ENCODE measurements at regions not wholly inside any gene's neighbourhood (a gene's known extent, or its start where the extent isn't known, plus 50 kb on each side); places are given as distances from the start of the nearest gene placed in this dataset.

DNA sequence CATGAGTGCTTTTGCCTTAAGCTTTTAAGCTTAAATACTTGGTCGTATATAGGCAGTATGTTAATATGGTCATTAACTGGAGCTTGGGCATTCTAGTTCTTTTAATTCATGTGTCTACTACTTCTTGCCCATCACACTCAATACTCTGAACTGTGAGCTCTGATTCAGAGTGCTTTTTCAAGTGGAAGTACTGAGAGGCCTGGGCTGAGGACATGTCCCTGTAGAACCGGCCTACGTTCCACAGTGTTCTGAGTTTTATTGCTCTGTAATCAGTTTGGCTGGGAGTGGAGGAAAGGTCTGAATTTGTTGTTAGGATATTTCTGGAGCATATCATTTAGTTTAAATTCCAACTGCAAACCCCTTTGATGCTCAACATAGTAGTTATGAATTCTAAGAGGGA lies 1744.8 kb upstream of the MIR17HG start:
- Histone ChIP-seq H3K9me3 (ENCODE audit: low read depth) (no peaks in the 10 kb centered on the region), H4K20me1 (ENCODE audit: insufficient read depth, poor library complexity, severe bottlenecking) (no peaks in the 10 kb centered on the region), H3K4me3 (no peak overlapping the region), H3K4me2 (no peak overlapping the region), H3K27me3 (no peaks in the 10 kb centered on the region), H2AFZ (no peak overlapping the region), H3K79me2 (no peaks in the 10 kb centered on the region), H3K36me3 (replicated peaks; ENCODE audit: insufficient read depth, low read depth) (no peaks in the 10 kb centered on the region), H3K27ac (no peak overlapping the region), H3K9me2 (replicated peaks; ENCODE audit: insufficient read depth) (no peaks in the 10 kb centered on the region), H3K4me1 (ENCODE audit: insufficient read depth) (no peaks in the 10 kb centered on the region)
- no peak for DNase-seq (ENCODE audit: low spot score)
- TF ChIP-seq EZH2phosphoT487 (IDR thresholded peaks at IDR 0.05; ENCODE audit: low read depth, severe bottlenecking, unreplicated experiment), result no peak
- TF ChIP-seq EZH2 (IDR thresholded peaks at IDR 0.05; ENCODE audit: borderline replicate concordance), result no peak
- TF ChIP-seq, protein P1, sequence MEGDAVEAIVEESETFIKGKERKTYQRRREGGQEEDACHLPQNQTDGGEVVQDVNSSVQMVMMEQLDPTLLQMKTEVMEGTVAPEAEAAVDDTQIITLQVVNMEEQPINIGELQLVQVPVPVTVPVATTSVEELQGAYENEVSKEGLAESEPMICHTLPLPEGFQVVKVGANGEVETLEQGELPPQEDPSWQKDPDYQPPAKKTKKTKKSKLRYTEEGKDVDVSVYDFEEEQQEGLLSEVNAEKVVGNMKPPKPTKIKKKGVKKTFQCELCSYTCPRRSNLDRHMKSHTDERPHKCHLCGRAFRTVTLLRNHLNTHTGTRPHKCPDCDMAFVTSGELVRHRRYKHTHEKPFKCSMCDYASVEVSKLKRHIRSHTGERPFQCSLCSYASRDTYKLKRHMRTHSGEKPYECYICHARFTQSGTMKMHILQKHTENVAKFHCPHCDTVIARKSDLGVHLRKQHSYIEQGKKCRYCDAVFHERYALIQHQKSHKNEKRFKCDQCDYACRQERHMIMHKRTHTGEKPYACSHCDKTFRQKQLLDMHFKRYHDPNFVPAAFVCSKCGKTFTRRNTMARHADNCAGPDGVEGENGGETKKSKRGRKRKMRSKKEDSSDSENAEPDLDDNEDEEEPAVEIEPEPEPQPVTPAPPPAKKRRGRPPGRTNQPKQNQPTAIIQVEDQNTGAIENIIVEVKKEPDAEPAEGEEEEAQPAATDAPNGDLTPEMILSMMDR (IDR thresholded peaks at IDR 0.05; ENCODE audit: poor library complexity), result no peak
- WGBS (ENCODE audit: low lambda C conversion rate, missing lambda C conversion rate), result 80% methylated on average over 3 of the region's 3 CpGs

DNA sequence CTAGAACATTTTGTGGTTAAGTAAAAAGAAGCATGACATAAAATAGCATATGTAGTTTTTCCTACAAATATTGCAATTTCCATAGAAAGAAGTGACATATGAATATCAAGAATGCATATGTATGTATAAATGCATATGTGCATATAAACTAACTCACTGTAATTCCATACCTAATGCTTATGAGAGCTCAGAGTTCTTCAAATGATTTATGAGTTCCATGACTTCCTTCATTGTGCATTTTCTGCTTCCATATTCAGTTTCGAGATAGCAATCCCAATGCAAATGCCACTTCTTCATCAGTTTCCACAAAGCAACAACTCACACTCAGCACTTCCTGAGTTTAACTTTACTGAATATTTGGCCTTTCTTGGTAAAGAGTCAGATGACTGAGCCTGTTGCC lies 1744.3 kb upstream of the MIR17HG start:
- Histone ChIP-seq H3K27me3 (no peaks in the 10 kb centered on the region), H3K79me2 (no peaks in the 10 kb centered on the region), H3K4me1 (ENCODE audit: insufficient read depth) (no peaks in the 10 kb centered on the region), H3K4me2 (no peak overlapping the region), H4K20me1 (ENCODE audit: insufficient read depth, poor library complexity, severe bottlenecking) (no peaks in the 10 kb centered on the region), H3K4me3 (no peak overlapping the region), H3K9me3 (ENCODE audit: low read depth) (no peaks in the 10 kb centered on the region), H3K9me2 (replicated peaks; ENCODE audit: insufficient read depth) (no peaks in the 10 kb centered on the region), H3K27ac (no peak overlapping the region), H3K36me3 (replicated peaks; ENCODE audit: insufficient read depth, low read depth) (no peaks in the 10 kb centered on the region), H2AFZ (no peak overlapping the region)
- WGBS (ENCODE audit: low lambda C conversion rate, missing lambda C conversion rate), result 93% methylated on average over 1 of the region's 1 CpG
- DNase-seq (ENCODE audit: low spot score), result no peak
- TF ChIP-seq, protein P1 (IDR thresholded peaks at IDR 0.05; ENCODE audit: poor library complexity), result no peak
- TF ChIP-seq EZH2phosphoT487 (IDR thresholded peaks at IDR 0.05; ENCODE audit: low read depth, severe bottlenecking, unreplicated experiment) (no peak), EZH2 (IDR thresholded peaks at IDR 0.05; ENCODE audit: borderline replicate concordance) (no peak)

DNA sequence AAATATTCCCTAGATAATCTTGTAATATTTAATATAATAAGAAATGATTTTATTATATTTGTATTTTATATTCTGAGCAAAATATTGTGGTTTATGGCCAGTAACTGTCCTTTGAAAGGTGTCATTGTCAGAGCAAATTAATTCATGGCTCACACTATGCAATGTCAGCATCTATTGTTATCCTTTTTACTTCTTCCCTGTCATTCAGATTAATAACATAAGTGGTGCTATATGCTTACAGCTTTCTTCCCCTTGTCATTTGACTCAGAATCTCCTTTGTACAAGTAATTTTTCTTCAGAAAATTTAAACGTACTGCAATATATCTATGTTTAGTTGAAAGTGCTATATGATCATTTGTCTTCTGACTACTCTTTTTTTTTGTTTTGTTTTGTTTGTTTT lies 1738.2 kb upstream of the MIR17HG start:
- WGBS (ENCODE audit: low lambda C conversion rate, missing lambda C conversion rate), result 78% methylated on average over 1 of the region's 1 CpG
- Histone ChIP-seq H4K20me1 (ENCODE audit: insufficient read depth, poor library complexity, severe bottlenecking) (no peaks in the 10 kb centered on the region), H3K9me3 (ENCODE audit: low read depth) (no peaks in the 10 kb centered on the region), H3K9me2 (replicated peaks; ENCODE audit: insufficient read depth) (no peaks in the 10 kb centered on the region), H3K27me3 (no peaks in the 10 kb centered on the region), H3K4me1 (ENCODE audit: insufficient read depth) (no peaks in the 10 kb centered on the region), H2AFZ (no peak overlapping the region), H3K27ac (no peak overlapping the region), H3K79me2 (no peaks in the 10 kb centered on the region), H3K36me3 (replicated peaks; ENCODE audit: insufficient read depth, low read depth) (no peaks in the 10 kb centered on the region), H3K4me3 (no peak overlapping the region), H3K4me2 (no peak overlapping the region)
- TF ChIP-seq EZH2 (IDR thresholded peaks at IDR 0.05; ENCODE audit: borderline replicate concordance) (no peak), EZH2phosphoT487 (IDR thresholded peaks at IDR 0.05; ENCODE audit: low read depth, severe bottlenecking, unreplicated experiment) (no peak)
- TF ChIP-seq, protein P1 (IDR thresholded peaks at IDR 0.05; ENCODE audit: poor library complexity), result no peak
- DNase-seq (ENCODE audit: low spot score), result no peak

DNA sequence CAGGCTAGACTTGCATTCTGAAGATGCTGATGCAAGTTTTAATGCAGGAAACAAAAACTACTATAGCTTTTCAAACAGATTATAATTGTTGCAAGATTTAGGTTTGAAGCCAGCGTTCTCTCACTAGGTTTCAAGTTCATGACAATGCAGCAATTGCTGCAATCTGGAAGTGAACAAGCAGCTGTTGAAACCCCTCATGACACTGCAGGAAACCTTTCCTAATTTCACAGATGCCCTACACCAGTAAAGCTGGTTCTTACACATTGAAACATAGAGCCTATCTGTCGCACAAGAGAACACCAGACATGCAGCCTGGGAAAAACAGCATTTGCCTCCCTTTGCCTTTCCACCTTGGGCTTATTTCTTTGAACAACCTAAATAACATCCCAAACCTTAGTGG lies 1737.2 kb upstream of the MIR17HG start:
- no peak for DNase-seq (ENCODE audit: low spot score)
- TF ChIP-seq EZH2phosphoT487 (IDR thresholded peaks at IDR 0.05; ENCODE audit: low read depth, severe bottlenecking, unreplicated experiment) (no peak), EZH2 (IDR thresholded peaks at IDR 0.05; ENCODE audit: borderline replicate concordance) (no peak)
- TF ChIP-seq, protein P1 (IDR thresholded peaks at IDR 0.05; ENCODE audit: poor library complexity), result no peak
- H3K4me1 ChIP-seq (ENCODE audit: insufficient read depth), result no peaks in the 10 kb centered on the region
- H3K79me2 ChIP-seq, result no peaks in the 10 kb centered on the region
- H3K9me2 ChIP-seq (replicated peaks; ENCODE audit: insufficient read depth), result no peaks in the 10 kb centered on the region
- H3K27ac ChIP-seq, result no peak overlapping the region
- no peaks in the 10 kb centered on the region for H4K20me1 ChIP-seq (ENCODE audit: insufficient read depth, poor library complexity, severe bottlenecking)
- no peak overlapping the region for H2AFZ ChIP-seq
- 83% methylated on average over 2 of the region's 2 CpGs for WGBS (ENCODE audit: low lambda C conversion rate, missing lambda C conversion rate)
- no peaks in the 10 kb centered on the region for H3K36me3 ChIP-seq (replicated peaks; ENCODE audit: insufficient read depth, low read depth)
- H3K4me2 ChIP-seq, result no peak overlapping the region
- H3K27me3 ChIP-seq, result no peaks in the 10 kb centered on the region
- no peaks in the 10 kb centered on the region for H3K9me3 ChIP-seq (ENCODE audit: low read depth)
- no peak overlapping the region for H3K4me3 ChIP-seq
